ENCODE measurements at regions not wholly inside any gene's neighbourhood (a gene's known extent, or its start where the extent isn't known, plus 50 kb on each side); places are given as distances from the start of the nearest gene placed in this dataset.

DNA sequence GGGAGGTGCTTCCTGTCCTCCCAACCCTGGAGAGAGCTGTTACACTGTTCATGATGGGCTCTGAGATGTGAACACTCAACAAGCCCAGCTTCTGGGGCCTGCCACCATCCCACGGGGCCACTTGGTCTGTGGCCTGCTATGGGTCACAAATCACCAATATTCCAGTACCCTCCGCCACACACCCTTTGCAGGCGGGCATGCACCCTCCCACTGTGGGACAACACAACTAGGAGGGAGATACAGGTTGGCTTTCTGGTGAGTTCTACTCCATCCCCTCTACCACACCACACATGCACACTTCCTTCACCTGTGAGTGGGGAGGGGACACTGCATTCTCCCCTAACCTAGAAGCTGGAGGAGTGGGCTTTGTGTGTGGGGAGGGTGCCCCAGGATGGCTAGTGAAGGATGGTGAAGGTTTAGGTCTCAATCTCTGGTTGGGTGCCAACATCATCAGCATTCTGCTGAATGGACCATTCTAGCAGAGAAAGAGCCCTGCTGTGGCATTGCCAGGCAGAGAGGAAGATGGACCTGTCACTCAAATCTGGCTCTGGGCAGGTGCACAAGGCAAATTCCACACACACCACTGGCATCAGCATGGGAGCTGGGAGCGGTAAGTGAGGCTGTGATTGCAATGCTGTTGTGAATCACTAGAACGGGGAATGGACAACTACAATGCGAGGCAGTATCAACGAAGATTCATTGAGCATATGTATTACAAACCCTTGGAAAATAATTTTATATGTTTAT lies 175.1 kb downstream of the THBS2 start:
- ATAC-seq (no peak), DNase-seq (no peak)
- H3K9me3 ChIP-seq (ENCODE audit: control insufficient read depth, low read length) = no peaks in the 10 kb centered on the region
- no peak overlapping the region for H3K27ac ChIP-seq (ENCODE audit: low read length)
- whole genome bisulfite sequencing = 96% methylated on average over 7 of the region's 7 CpGs
- H3K4me1 ChIP-seq (ENCODE audit: control insufficient read depth, insufficient read depth, low read length) = no peaks in the 10 kb centered on the region
- H3K27me3 ChIP-seq (ENCODE audit: control insufficient read depth, insufficient read depth) = peaks cover 2% of the 10 kb centered on the region
- H3K4me3 ChIP-seq (ENCODE audit: low read length) = no peak overlapping the region
- intact Hi-C loops (cut with DNase I) = no loop called here

DNA sequence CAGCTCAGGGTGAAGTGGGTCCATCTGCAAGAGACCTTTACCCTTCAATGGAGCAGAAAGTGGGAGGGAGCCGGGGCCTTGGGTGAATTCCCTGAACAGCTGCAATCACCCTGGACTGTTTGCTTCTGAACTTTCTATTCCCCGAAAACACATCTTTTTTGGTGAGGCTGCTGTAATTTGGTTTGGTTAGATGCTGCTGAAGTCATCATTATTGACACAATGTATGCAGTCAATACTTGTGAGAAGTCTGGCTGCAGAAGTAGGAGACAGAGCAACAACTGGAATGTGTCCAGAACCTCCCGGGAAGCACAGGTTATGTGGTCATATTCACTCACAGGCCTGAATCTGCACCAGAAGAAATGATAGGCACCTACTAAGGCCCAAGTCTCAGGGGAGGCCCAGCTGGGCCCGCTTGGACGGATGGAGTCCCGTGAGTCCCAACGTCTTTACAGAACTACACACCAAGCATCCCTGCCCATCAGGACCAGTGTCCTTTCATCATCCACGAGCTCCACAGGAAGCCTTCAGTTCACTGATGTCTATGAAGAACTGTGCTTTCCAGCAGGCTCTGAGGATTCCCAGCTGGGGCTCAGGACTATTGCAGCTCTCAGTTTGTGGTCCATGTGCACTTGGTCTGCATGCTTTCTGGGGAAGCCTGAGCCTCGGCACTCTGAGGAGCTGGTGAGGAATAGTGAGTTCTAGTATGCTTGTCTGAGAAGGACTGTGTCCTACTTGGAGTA lies 177.6 kb downstream of the THBS2 start:
- 72% methylated on average over 9 of the region's 9 CpGs for WGBS
- Histone ChIP-seq H3K4me3 (ENCODE audit: low read length) (no peak overlapping the region), H3K9me3 (ENCODE audit: control insufficient read depth, low read length) (no peaks in the 10 kb centered on the region), H3K27me3 (ENCODE audit: control insufficient read depth, insufficient read depth) (peaks cover 2% of the 10 kb centered on the region), H3K27ac (ENCODE audit: low read length) (no peak overlapping the region), H3K4me1 (ENCODE audit: control insufficient read depth, insufficient read depth, low read length) (no peaks in the 10 kb centered on the region)
- DNase-seq = no peak
- intact Hi-C loops (cut with DNase I) = no loop called here
- ATAC-seq = no peak

GRCh38 chr6:169075211-169075914 lies 178.3 kb downstream of the THBS2 start:
- Histone ChIP-seq H3K4me1 (ENCODE audit: control insufficient read depth, insufficient read depth, low read length) (no peaks in the 10 kb centered on the region), H3K9me3 (ENCODE audit: control insufficient read depth, low read length) (no peaks in the 10 kb centered on the region), H3K27me3 (ENCODE audit: control insufficient read depth, insufficient read depth) (peaks cover 2% of the 10 kb centered on the region), H3K27ac (ENCODE audit: low read length) (peak overlapping the region; percentile 85), H3K4me3 (ENCODE audit: low read length) (peak overlapping the region; percentile 12)
- WGBS = 47% methylated on average over 19 of the region's 19 CpGs
- DNase-seq (peak; percentile 77 to 88 (median 82)), ATAC-seq (peak; percentile 74 to 86)
- intact Hi-C loops (cut with DNase I) = no loop called here

DNA sequence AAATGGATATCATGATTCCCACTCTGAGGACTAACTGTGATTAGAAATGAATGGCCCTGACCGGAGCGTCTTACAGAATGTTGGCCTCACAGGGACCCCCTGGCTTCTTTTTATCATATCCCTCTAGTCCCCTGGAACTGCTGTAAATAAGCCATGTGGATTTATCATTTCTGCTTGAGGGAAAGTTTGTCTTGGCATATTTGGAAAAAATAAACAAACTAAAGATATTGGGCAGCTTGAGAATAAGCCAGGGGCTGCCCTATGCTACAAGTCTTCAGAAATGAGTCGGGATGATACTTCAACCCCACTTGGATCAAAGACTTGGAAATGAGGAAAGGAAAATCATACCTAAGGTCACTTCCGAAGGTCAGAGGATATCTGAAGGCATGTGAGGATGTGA lies 179.1 kb downstream of the THBS2 start:
- DNase-seq = no peak
- H3K4me1 ChIP-seq (ENCODE audit: control insufficient read depth, insufficient read depth, low read length) = no peaks in the 10 kb centered on the region
- no peaks in the 10 kb centered on the region for H3K9me3 ChIP-seq (ENCODE audit: control insufficient read depth, low read length)
- intact Hi-C loops (cut with DNase I) = loop anchor here in 1 of 4 donors (5.0 kb wide), 1 partner anchor 93 kb away; no protein-coding TSS in a partner anchor
- no peak overlapping the region for H3K4me3 ChIP-seq (ENCODE audit: low read length)
- peak overlapping the region; percentile 15 for H3K27ac ChIP-seq (ENCODE audit: low read length)
- WGBS = 37% methylated on average over 4 of the region's 4 CpGs
- peak in 1 of 2 donors; percentile 15 for ATAC-seq
- H3K27me3 ChIP-seq (ENCODE audit: control insufficient read depth, insufficient read depth) = peaks cover 2% of the 10 kb centered on the region

- no peak for DNase-seq
- Histone ChIP-seq H3K27me3 (ENCODE audit: control insufficient read depth, insufficient read depth) (peaks cover 2% of the 10 kb centered on the region), H3K4me3 (ENCODE audit: low read length) (no peak overlapping the region), H3K27ac (ENCODE audit: low read length) (no peak overlapping the region), H3K4me1 (ENCODE audit: control insufficient read depth, insufficient read depth, low read length) (no peaks in the 10 kb centered on the region), H3K9me3 (ENCODE audit: control insufficient read depth, low read length) (no peaks in the 10 kb centered on the region)
- ATAC-seq = no peak
- intact Hi-C loops (cut with DNase I) = loop anchor here in 1 of 4 donors (5.0 kb wide), 1 partner anchor 94 kb away; no protein-coding TSS in a partner anchor
- WGBS = 36% methylated on average over 3 of the region's 3 CpGs
Observed at GRCh38 chr6:169073311-169073710, 180.3 kb downstream of the THBS2 start.

GRCh38 chr6:169072127-169073042 lies 181.3 kb downstream of the THBS2 start:
- Histone ChIP-seq H3K4me1 (ENCODE audit: control insufficient read depth, insufficient read depth, low read length) (no peaks in the 10 kb centered on the region), H3K9me3 (ENCODE audit: control insufficient read depth, low read length) (no peaks in the 10 kb centered on the region), H3K4me3 (ENCODE audit: low read length) (no peak overlapping the region), H3K27me3 (ENCODE audit: control insufficient read depth, insufficient read depth) (no peaks in the 10 kb centered on the region), H3K27ac (ENCODE audit: low read length) (no peak overlapping the region)
- WGBS = 77% methylated on average over 23 of the region's 23 CpGs
- ATAC-seq = no peak
- intact Hi-C loops (cut with DNase I) = loop anchor here in 1 of 4 donors (5.0 kb wide), 1 partner anchor 95 kb away; no protein-coding TSS in a partner anchor
- peak in 2 of 3 donors; percentile 25 to 67 for DNase-seq

DNA sequence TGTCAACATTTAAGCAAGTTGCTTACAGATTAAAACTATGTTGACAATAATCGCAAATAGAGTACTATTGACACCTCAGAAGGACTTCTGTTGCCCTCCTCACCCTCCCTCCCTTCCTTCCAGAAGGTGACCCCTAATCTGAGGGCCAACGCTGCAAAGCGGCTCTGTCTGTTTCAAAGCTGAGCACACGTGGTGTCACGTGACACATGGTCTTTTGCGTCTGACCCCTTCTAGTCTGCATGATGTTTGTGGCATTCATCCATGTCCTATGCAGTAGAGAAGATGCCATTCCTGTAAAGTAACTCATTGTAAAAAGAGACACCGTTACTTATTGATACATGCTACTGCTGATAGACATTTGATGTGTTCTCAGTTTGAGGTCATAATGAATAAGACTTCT lies 182.3 kb downstream of the THBS2 start:
- no peaks in the 10 kb centered on the region for H3K9me3 ChIP-seq (ENCODE audit: control insufficient read depth, low read length)
- no peaks in the 10 kb centered on the region for H3K27me3 ChIP-seq (ENCODE audit: control insufficient read depth, insufficient read depth)
- ATAC-seq = no peak
- intact Hi-C loops (cut with DNase I) = loop anchor here in 1 of 4 donors (5.0 kb wide), 1 partner anchor 96 kb away; no protein-coding TSS in a partner anchor
- H3K4me3 ChIP-seq (ENCODE audit: low read length) = no peak overlapping the region
- no peaks in the 10 kb centered on the region for H3K4me1 ChIP-seq (ENCODE audit: control insufficient read depth, insufficient read depth, low read length)
- WGBS = 70% methylated on average over 7 of the region's 7 CpGs
- no peak overlapping the region for H3K27ac ChIP-seq (ENCODE audit: low read length)
- no peak for DNase-seq

DNA sequence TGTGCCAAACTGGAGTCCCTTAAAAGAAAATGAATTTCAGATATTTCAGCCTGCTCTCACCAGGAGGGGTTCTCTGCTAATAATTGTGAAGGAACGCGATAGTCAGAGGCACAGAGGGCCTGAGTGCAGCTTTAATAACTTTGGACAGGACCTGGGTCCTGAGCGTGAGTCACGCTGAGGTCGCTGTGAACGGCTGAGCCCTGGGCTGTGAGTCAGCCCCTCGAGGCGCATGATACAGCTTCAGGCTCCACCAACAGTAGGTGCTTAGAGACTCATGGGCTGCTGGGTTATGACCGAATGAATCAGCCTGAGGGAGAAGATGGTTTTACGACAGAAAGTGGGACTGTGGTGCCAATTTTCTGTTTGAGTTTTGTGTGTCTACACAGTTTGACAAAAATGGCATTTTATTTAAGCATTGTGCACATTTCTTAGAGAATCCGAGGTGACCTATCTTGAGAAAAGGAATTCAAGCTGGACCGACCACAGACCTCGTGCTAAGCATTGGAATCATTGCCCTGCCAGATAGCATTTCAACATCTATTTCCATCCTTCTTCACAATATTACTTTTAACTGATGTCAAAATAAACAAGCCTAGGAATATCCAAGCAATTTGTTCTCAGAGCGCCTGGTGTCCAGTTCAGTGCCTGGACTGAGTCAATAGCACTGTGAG lies 183.0 kb downstream of the THBS2 start:
- Histone ChIP-seq H3K4me3 (ENCODE audit: low read length) (no peak overlapping the region), H3K27ac (ENCODE audit: low read length) (peak overlapping the region; percentile 66), H3K27me3 (ENCODE audit: control insufficient read depth, insufficient read depth) (no peaks in the 10 kb centered on the region), H3K9me3 (ENCODE audit: control insufficient read depth, low read length) (no peaks in the 10 kb centered on the region), H3K4me1 (ENCODE audit: control insufficient read depth, insufficient read depth, low read length) (no peaks in the 10 kb centered on the region)
- ATAC-seq (peak; percentile 96), DNase-seq (peak; percentile 89 to 91 (median 90))
- intact Hi-C loops (cut with DNase I) = loop anchor here in 1 of 4 donors (5.0 kb wide), 1 partner anchor 97 kb away; no protein-coding TSS in a partner anchor
- 49% methylated on average over 14 of the region's 14 CpGs for WGBS

GRCh38 chr6:169069356-169069755 lies 184.3 kb downstream of the THBS2 start:
- Histone ChIP-seq H3K4me3 (ENCODE audit: low read length) (no peak overlapping the region), H3K4me1 (ENCODE audit: control insufficient read depth, insufficient read depth, low read length) (no peaks in the 10 kb centered on the region), H3K27me3 (ENCODE audit: control insufficient read depth, insufficient read depth) (no peaks in the 10 kb centered on the region), H3K9me3 (ENCODE audit: control insufficient read depth, low read length) (no peaks in the 10 kb centered on the region), H3K27ac (ENCODE audit: low read length) (no peak overlapping the region)
- intact Hi-C loops (cut with DNase I) = no loop called here
- WGBS = 90% methylated on average over 7 of the region's 7 CpGs
- DNase-seq = no peak
- no peak for ATAC-seq

- H3K27me3 ChIP-seq (ENCODE audit: control insufficient read depth, insufficient read depth) = no peaks in the 10 kb centered on the region
- no peaks in the 10 kb centered on the region for H3K9me3 ChIP-seq (ENCODE audit: control insufficient read depth, low read length)
- no peak for DNase-seq
- intact Hi-C loops (cut with DNase I) = no loop called here
- no peak overlapping the region for H3K27ac ChIP-seq (ENCODE audit: low read length)
- H3K4me1 ChIP-seq (ENCODE audit: control insufficient read depth, insufficient read depth, low read length) = no peaks in the 10 kb centered on the region
- WGBS = 64% methylated on average over 7 of the region's 7 CpGs
- H3K4me3 ChIP-seq (ENCODE audit: low read length) = no peak overlapping the region
- no peak for ATAC-seq
Observed at GRCh38 chr6:169064194-169064593, 189.5 kb downstream of the THBS2 start.
